ENCODE measurements at regions not wholly inside any gene's neighbourhood (a gene's known extent, or its start where the extent isn't known, plus 50 kb on each side); places are given as distances from the start of the nearest gene placed in this dataset.

- H3K4me1 ChIP-seq (ENCODE audit: control insufficient read depth, insufficient read depth, low read length), result no peaks in the 10 kb centered on the region
- ChIA-PET POLR2A (no interaction called here), CTCF (no interaction called here)
- no peaks in the 10 kb centered on the region for H3K9me3 ChIP-seq (ENCODE audit: control insufficient read depth, insufficient read depth, low read depth, low read length)
- no peak overlapping the region for H3K4me3 ChIP-seq (ENCODE audit: low read depth, low read length)
- no peak overlapping the region for H3K27ac ChIP-seq (ENCODE audit: extremely low read depth, low read depth, low read length)
- TF ChIP-seq ZNF510 (tag by site-specific recombination; IDR thresholded peaks at IDR 0.05; ENCODE audit: insufficient replicate concordance) (peak; percentile 56), ZNF274 (IDR thresholded peaks at IDR 0.05; ENCODE audit: low read length) (no peak), ZNF274 (tag by site-specific recombination; IDR thresholded peaks at IDR 0.05; ENCODE audit: borderline replicate concordance) (no peak)
- no peaks in the 10 kb centered on the region for H3K36me3 ChIP-seq (ENCODE audit: control insufficient read depth in 2 of 2, insufficient read depth in 1 of 2, low read length in 2 of 2)
These were observed 52.5 kb upstream of the TTC29 start for GRCh38 chr4:146998157-146998556.

- CTCF ChIA-PET, result interaction anchor here (0.9 kb wide), 1 partner anchor 87 kb away, joined by 3 read pairs; no protein-coding TSS in a partner anchor
- Histone ChIP-seq H3K27ac (ENCODE audit: extremely low read depth, low read depth, low read length) (no peak overlapping the region), H3K36me3 (ENCODE audit: control insufficient read depth in 2 of 2, insufficient read depth in 1 of 2, low read length in 2 of 2) (no peaks in the 10 kb centered on the region), H3K9me3 (ENCODE audit: control insufficient read depth, insufficient read depth, low read depth, low read length) (no peaks in the 10 kb centered on the region), H3K4me3 (ENCODE audit: low read depth, low read length) (no peak overlapping the region), H3K4me1 (ENCODE audit: control insufficient read depth, insufficient read depth, low read length) (no peaks in the 10 kb centered on the region)
- TF ChIP-seq HOXC10 (CRISPR knock-in tag; IDR thresholded peaks at IDR 0.05) (no peak), KLF9 (tag by site-specific recombination; IDR thresholded peaks at IDR 0.05; ENCODE audit: low read depth) (no peak), ZEB2 (tag by site-specific recombination; IDR thresholded peaks at IDR 0.05) (no peak), ZNF146 (tag by site-specific recombination; IDR thresholded peaks at IDR 0.05) (no peak), ZNF670 (tag by site-specific recombination; IDR thresholded peaks at IDR 0.05; ENCODE audit: low read depth) (no peak), KLF16 (tag by site-specific recombination; IDR thresholded peaks at IDR 0.05) (no peak), ZNF837 (tag by site-specific recombination; IDR thresholded peaks at IDR 0.05) (no peak), ZFP69B (tag by site-specific recombination; IDR thresholded peaks at IDR 0.05) (no peak), TRIM28 (IDR thresholded peaks at IDR 0.05; ENCODE audit: borderline replicate concordance, low read length) (no peak)
- TF ChIP-seq, protein P1, sequence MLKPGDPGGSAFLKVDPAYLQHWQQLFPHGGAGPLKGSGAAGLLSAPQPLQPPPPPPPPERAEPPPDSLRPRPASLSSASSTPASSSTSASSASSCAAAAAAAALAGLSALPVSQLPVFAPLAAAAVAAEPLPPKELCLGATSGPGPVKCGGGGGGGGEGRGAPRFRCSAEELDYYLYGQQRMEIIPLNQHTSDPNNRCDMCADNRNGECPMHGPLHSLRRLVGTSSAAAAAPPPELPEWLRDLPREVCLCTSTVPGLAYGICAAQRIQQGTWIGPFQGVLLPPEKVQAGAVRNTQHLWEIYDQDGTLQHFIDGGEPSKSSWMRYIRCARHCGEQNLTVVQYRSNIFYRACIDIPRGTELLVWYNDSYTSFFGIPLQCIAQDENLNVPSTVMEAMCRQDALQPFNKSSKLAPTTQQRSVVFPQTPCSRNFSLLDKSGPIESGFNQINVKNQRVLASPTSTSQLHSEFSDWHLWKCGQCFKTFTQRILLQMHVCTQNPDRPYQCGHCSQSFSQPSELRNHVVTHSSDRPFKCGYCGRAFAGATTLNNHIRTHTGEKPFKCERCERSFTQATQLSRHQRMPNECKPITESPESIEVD (tag by site-specific recombination; IDR thresholded peaks at IDR 0.05), result no peak
- POLR2A ChIA-PET, result no interaction called here
These were observed 58.5 kb upstream of the TTC29 start for GRCh38 chr4:147003956-147004809.

GRCh38 chr4:147006229-147006628, 60.6 kb upstream of the TTC29 start:
- H3K36me3 ChIP-seq (ENCODE audit: control insufficient read depth in 2 of 2, insufficient read depth in 1 of 2, low read length in 2 of 2), result no peaks in the 10 kb centered on the region
- no peak overlapping the region for H3K4me3 ChIP-seq (ENCODE audit: low read depth, low read length)
- H3K27ac ChIP-seq (ENCODE audit: extremely low read depth, low read depth, low read length), result no peak overlapping the region
- H3K4me1 ChIP-seq (ENCODE audit: control insufficient read depth, insufficient read depth, low read length), result no peaks in the 10 kb centered on the region
- H3K9me3 ChIP-seq (ENCODE audit: control insufficient read depth, insufficient read depth, low read depth, low read length), result no peaks in the 10 kb centered on the region
- CTCF ChIA-PET, result no interaction called here
- no peak for TF ChIP-seq EGR2 (tag by site-specific recombination; IDR thresholded peaks at IDR 0.05; ENCODE audit: low read depth)
- TF ChIP-seq ZNF10 (tag by site-specific recombination; IDR thresholded peaks at IDR 0.05), result no peak
- TF ChIP-seq OSR2 (tag by site-specific recombination; IDR thresholded peaks at IDR 0.05), result no peak
- TF ChIP-seq ZNF362 (tag by site-specific recombination; IDR thresholded peaks at IDR 0.05), result no peak
- no peak for TF ChIP-seq GLI4 (tag by site-specific recombination; IDR thresholded peaks at IDR 0.05)
- no peak for TF ChIP-seq TCF7L2 (IDR thresholded peaks at IDR 0.05; ENCODE audit: borderline replicate concordance, low read depth, low read length)
- no peak for TF ChIP-seq ZFHX2 (tag by site-specific recombination; conservative IDR thresholded peaks at IDR 0.05)
- no peak for TF ChIP-seq ZNF248 (tag by site-specific recombination; IDR thresholded peaks at IDR 0.05)
- TF ChIP-seq IKZF3 (tag by site-specific recombination; IDR thresholded peaks at IDR 0.05), result no peak
- TF ChIP-seq SP2 (tag by site-specific recombination; IDR thresholded peaks at IDR 0.05), result no peak
- TF ChIP-seq FEZF1 (tag by site-specific recombination; IDR thresholded peaks at IDR 0.05), result no peak
- TF ChIP-seq ZNF239 (tag by site-specific recombination; IDR thresholded peaks at IDR 0.05), result no peak
- no peak for TF ChIP-seq ZNF624 (tag by site-specific recombination; IDR thresholded peaks at IDR 0.05)
- TF ChIP-seq ZNF140 (tag by site-specific recombination; IDR thresholded peaks at IDR 0.05), result no peak
- no peak for TF ChIP-seq ZNF488 (tag by site-specific recombination; IDR thresholded peaks at IDR 0.05)
- TF ChIP-seq ZNF514 (tag by site-specific recombination; IDR thresholded peaks at IDR 0.05), result no peak
- POLR2A ChIA-PET, result no interaction called here

All from HEK293 (cell line).